ENCODE measurements at regions not wholly inside any gene's neighbourhood (a gene's known extent, or its start where the extent isn't known, plus 50 kb on each side); places are given as distances from the start of the nearest gene placed in this dataset.
"Not testable (repeated sequence)": the region's sequence is repeated elsewhere in the genome, so short reads cannot be mapped to it uniquely, and the experiment has no call there.

DNA sequence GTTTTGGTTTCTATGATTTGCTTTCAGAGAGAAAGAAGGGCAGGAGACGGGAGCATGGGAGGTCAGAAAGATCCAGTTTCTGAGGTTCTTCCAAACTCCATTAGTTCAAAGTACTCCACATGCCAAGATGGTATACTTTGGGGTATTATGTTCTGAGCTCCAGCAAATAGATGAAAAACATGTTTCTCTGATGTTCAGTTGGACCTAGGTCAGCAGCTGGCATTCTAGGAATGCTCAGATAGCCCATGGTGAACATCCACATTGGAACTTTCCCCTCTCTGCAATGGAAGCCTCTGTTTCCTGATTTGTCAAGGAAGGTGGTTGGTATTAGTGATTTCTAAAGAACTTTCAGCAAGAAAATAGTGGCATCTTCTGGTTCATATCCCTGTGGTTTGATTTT lies 257.5 kb downstream of the KTN1 start:
- intact Hi-C loops (cut with DNase I), result no loop called here
- WGBS, 2 donors, result 89% methylated on average over 1 of the region's 1 CpG
- no peak for DNase-seq

GRCh38 chr14:55838529-55839052 lies 258.6 kb downstream of the KTN1 start:
- Histone ChIP-seq H3K4me3 (replicated peaks in 1 of 3) (no peak overlapping the region), H3K4me1 (no peaks in the 10 kb centered on the region), H3K27ac (no peak overlapping the region), H3K27me3 (no peaks in the 10 kb centered on the region), H3K36me3 (no peaks in the 10 kb centered on the region), H3K9me3 (no peaks in the 10 kb centered on the region)
- DNase-seq, result no peak
- intact Hi-C loops (cut with DNase I), result no loop called here
- TF ChIP-seq POLR2A (IDR thresholded peaks at IDR 0.05), result no peak
- TF ChIP-seq, protein P1, sequence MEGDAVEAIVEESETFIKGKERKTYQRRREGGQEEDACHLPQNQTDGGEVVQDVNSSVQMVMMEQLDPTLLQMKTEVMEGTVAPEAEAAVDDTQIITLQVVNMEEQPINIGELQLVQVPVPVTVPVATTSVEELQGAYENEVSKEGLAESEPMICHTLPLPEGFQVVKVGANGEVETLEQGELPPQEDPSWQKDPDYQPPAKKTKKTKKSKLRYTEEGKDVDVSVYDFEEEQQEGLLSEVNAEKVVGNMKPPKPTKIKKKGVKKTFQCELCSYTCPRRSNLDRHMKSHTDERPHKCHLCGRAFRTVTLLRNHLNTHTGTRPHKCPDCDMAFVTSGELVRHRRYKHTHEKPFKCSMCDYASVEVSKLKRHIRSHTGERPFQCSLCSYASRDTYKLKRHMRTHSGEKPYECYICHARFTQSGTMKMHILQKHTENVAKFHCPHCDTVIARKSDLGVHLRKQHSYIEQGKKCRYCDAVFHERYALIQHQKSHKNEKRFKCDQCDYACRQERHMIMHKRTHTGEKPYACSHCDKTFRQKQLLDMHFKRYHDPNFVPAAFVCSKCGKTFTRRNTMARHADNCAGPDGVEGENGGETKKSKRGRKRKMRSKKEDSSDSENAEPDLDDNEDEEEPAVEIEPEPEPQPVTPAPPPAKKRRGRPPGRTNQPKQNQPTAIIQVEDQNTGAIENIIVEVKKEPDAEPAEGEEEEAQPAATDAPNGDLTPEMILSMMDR (IDR thresholded peaks at IDR 0.05), result no peak
- WGBS, 2 donors, result 69 to 71% methylated on average over 3 of the region's 3 CpGs

More for the DNA sequence above, 257.5 kb downstream of the KTN1 start:
- TF ChIP-seq, protein P1 (IDR thresholded peaks at IDR 0.05), result no peak
- TF ChIP-seq POLR2A (IDR thresholded peaks at IDR 0.05), result no peak
- Histone ChIP-seq H3K4me3 (replicated peaks in 1 of 3) (no peak overlapping the region), H3K4me1 (no peaks in the 10 kb centered on the region), H3K36me3 (no peaks in the 10 kb centered on the region), H3K27me3 (no peaks in the 10 kb centered on the region), H3K9me3 (no peaks in the 10 kb centered on the region), H3K27ac (no peak overlapping the region)

DNA sequence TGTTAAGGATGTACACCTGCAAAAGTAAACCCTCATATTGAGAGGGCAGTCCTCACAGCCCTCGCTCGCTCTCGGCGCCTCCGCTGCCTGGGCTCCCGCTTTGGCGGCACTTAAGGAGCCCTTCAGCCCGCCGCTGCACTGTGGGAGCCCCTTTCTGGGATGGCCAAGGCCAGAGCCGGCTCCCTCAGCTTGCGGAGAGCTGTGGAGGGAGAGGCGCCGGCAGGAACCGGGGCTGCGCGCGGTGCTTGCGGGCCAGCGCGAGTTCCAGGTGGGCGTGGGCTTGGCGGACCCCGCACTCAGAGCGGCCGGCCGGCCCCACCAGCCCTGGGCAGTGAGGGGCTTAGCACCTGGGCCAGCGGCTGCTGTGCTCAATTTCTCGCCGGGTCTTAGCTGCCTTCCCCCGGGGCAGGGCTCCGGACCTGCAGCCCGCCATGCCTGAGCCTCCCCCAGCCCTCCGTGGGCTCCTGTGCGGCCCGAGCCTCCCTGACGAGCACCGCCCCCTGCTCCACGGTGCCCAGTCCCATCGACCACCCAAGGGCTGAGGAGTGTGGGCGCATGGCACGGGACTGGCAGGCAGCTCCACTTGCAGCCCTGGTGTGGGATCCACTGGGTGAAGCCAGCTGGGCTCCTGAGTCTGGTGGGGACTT lies 259.4 kb downstream of the KTN1 start:
- H3K4me3 ChIP-seq (replicated peaks in 1 of 3); H3K27ac ChIP-seq; H3K9me3 ChIP-seq; H3K36me3 ChIP-seq; DNase-seq; H3K4me1 ChIP-seq; intact Hi-C loops (cut with DNase I); H3K27me3 ChIP-seq: not testable (repeated sequence)
- 95 to 97% methylated on average over 12 to 22 of the region's 41 CpGs for WGBS, 2 donors

- H3K4me3 ChIP-seq (replicated peaks in 1 of 3), result no peak overlapping the region
- intact Hi-C loops (cut with DNase I), result no loop called here
- no peak for DNase-seq
- TF ChIP-seq, protein P1 (IDR thresholded peaks at IDR 0.05), result no peak
- TF ChIP-seq POLR2A (IDR thresholded peaks at IDR 0.05), result no peak
- H3K36me3 ChIP-seq, result no peaks in the 10 kb centered on the region
- H3K4me1 ChIP-seq, result no peaks in the 10 kb centered on the region
- no peaks in the 10 kb centered on the region for H3K27me3 ChIP-seq
- H3K27ac ChIP-seq, result no peak overlapping the region
- H3K9me3 ChIP-seq, result no peaks in the 10 kb centered on the region
- 90% methylated on average over 6 of the region's 6 CpGs for WGBS, 2 donors
These were observed 260.8 kb downstream of the KTN1 start for GRCh38 chr14:55840821-55841220.

GRCh38 chr14:55841625-55842024 lies 261.6 kb downstream of the KTN1 start:
- no peak overlapping the region for H3K4me3 ChIP-seq (replicated peaks in 1 of 3)
- no peak overlapping the region for H3K27ac ChIP-seq
- no peaks in the 10 kb centered on the region for H3K9me3 ChIP-seq
- no peaks in the 10 kb centered on the region for H3K36me3 ChIP-seq
- no peak for TF ChIP-seq POLR2A (IDR thresholded peaks at IDR 0.05)
- TF ChIP-seq, protein P1 (IDR thresholded peaks at IDR 0.05), result no peak
- 73 to 77% methylated on average over 6 of the region's 6 CpGs for WGBS, 2 donors
- no peaks in the 10 kb centered on the region for H3K27me3 ChIP-seq
- intact Hi-C loops (cut with DNase I), result no loop called here
- no peaks in the 10 kb centered on the region for H3K4me1 ChIP-seq
- no peak for DNase-seq

Data from thyroid gland (tissue), 4 donors.